Right atrium auricular region (tissue), 2 donors: ENCODE measurements at regions not wholly inside any gene's neighbourhood (a gene's known extent, or its start where the extent isn't known, plus 50 kb on each side); places are given as distances from the start of the nearest gene placed in this dataset.

Experiments used
- DNase-seq: peaks from one replicate; pipeline ENCODE4 v3.0.0-alpha.2; 2019; ENCODE audit warnings: low spot score
- H3K27ac ChIP-seq, 2 donors: fragments of 200-600 bp; sonication (generic); 1 replicate in 1 of 2; 2 replicates in 1 of 2; pipeline ENCODE4 v1.5.1; 2016 to 2019
- H3K27me3 ChIP-seq, 2 donors: fragments of 200-600 bp; sonication (generic); one replicate each; pipeline versions ENCODE4 v1.5.1 to v1.6.0; 2017 to 2019
- H3K36me3 ChIP-seq: fragments of 200-600 bp; sonication (generic); one replicate; pipeline ENCODE4 v1.5.1; 2016
- H3K4me1 ChIP-seq, 2 donors: fragments of 200-600 bp; sonication (generic); one replicate each; pipeline versions ENCODE4 v1.5.1 to v1.6.0; 2017 to 2019
- H3K4me3 ChIP-seq, 2 donors: fragments of 200-600 bp; sonication (generic); 1 replicate in 1 of 2; 2 replicates in 1 of 2; pipeline ENCODE4 v1.5.1; 2017 to 2019; ENCODE audit warnings: mild to moderate bottlenecking in 1 of 2, moderate library complexity in 1 of 2
- H3K9me3 ChIP-seq, 2 donors: fragments of 200-600 bp; sonication (generic); one replicate each; pipeline ENCODE4 v1.5.1; 2019
- CTCF ChIP-seq, 2 donors: fragments of 200-600 bp; sonication (generic); IDR thresholded peaks; one replicate each; pipeline ENCODE4 v1.5.1; 2019; ENCODE audit warnings: antibody characterized with exemption in 2 of 2

GRCh38 chr20:55014766-55015165, 539.4 kb downstream of the DOK5 start:
- no peak overlapping the region for H3K27ac ChIP-seq

GRCh38 chr20:55010761-55011160, 535.4 kb downstream of the DOK5 start:
- no peak for DNase-seq
- Histone ChIP-seq H3K27me3 (no peaks in the 10 kb centered on the region), H3K27ac (no peak overlapping the region), H3K4me1 (no peaks in the 10 kb centered on the region), H3K4me3 (no peak overlapping the region), H3K9me3 (no peaks in the 10 kb centered on the region), H3K36me3 (no peaks in the 10 kb centered on the region)
- TF ChIP-seq CTCF (IDR thresholded peaks at IDR 0.05) = no peak

More at GRCh38 chr20:55014766-55015165, 539.4 kb downstream of the DOK5 start:
- Histone ChIP-seq H3K9me3 (no peaks in the 10 kb centered on the region), H3K27me3 (no peaks in the 10 kb centered on the region), H3K4me1 (no peaks in the 10 kb centered on the region), H3K36me3 (no peaks in the 10 kb centered on the region), H3K4me3 (no peak overlapping the region)
- TF ChIP-seq CTCF (IDR thresholded peaks at IDR 0.05) = no peak
- no peak for DNase-seq

- no peaks in the 10 kb centered on the region for H3K36me3 ChIP-seq
- H3K27ac ChIP-seq = no peak overlapping the region
- no peaks in the 10 kb centered on the region for H3K4me1 ChIP-seq
- TF ChIP-seq CTCF (IDR thresholded peaks at IDR 0.05) = no peak
- DNase-seq = no peak
- no peaks in the 10 kb centered on the region for H3K27me3 ChIP-seq
- H3K4me3 ChIP-seq = no peak overlapping the region
- H3K9me3 ChIP-seq = no peaks in the 10 kb centered on the region
These were observed 533.7 kb downstream of the DOK5 start for GRCh38 chr20:55009066-55009465.

- Histone ChIP-seq H3K27me3 (no peaks in the 10 kb centered on the region), H3K9me3 (no peaks in the 10 kb centered on the region), H3K4me3 (no peak overlapping the region), H3K27ac (no peak overlapping the region), H3K4me1 (no peaks in the 10 kb centered on the region), H3K36me3 (no peaks in the 10 kb centered on the region)
- no peak for DNase-seq
- peak in 1 of 2 donors; percentile 44 for TF ChIP-seq CTCF (IDR thresholded peaks at IDR 0.05)
These were observed 528.7 kb downstream of the DOK5 start for GRCh38 chr20:55004044-55004443.

GRCh38 chr20:54995553-54995952, 520.2 kb downstream of the DOK5 start:
- H3K36me3 ChIP-seq = no peaks in the 10 kb centered on the region
- H3K4me1 ChIP-seq = no peaks in the 10 kb centered on the region
- H3K9me3 ChIP-seq = no peaks in the 10 kb centered on the region
- TF ChIP-seq CTCF (IDR thresholded peaks at IDR 0.05) = no peak
- no peak for DNase-seq
- no peak overlapping the region for H3K27ac ChIP-seq
- no peaks in the 10 kb centered on the region for H3K27me3 ChIP-seq
- no peak overlapping the region for H3K4me3 ChIP-seq

- no peak overlapping the region for H3K27ac ChIP-seq
- no peaks in the 10 kb centered on the region for H3K36me3 ChIP-seq
- no peak for TF ChIP-seq CTCF (IDR thresholded peaks at IDR 0.05)
- no peak for DNase-seq
- H3K9me3 ChIP-seq = no peaks in the 10 kb centered on the region
- no peak overlapping the region for H3K4me3 ChIP-seq
- H3K27me3 ChIP-seq = no peaks in the 10 kb centered on the region
- no peaks in the 10 kb centered on the region for H3K4me1 ChIP-seq
These were observed 519.6 kb downstream of the DOK5 start for GRCh38 chr20:54995011-54995410.
